Astrocyte (in vitro differentiated cells and primary cell): ENCODE measurements at regions not wholly inside any gene's neighbourhood (a gene's known extent, or its start where the extent isn't known, plus 50 kb on each side); places are given as distances from the start of the nearest gene placed in this dataset.

Source experiments
- CTCF ChIP-seq: IDR thresholded peaks from 2 replicates; pipeline ENCODE4 v1.5.1; 2011; ENCODE audit warnings: low read depth, mild to moderate bottlenecking, inconsistent platforms, low read length, moderate library complexity; ENCODE audit not compliant: insufficient read depth
- EZH2 ChIP-seq: IDR thresholded peaks from 2 replicates; pipeline ENCODE4 v1.6.1; 2012; ENCODE audit warnings: mild to moderate bottlenecking, low read length, inconsistent platforms; ENCODE audit not compliant: insufficient read depth

- TF ChIP-seq CTCF (no peak), EZH2 (no peak)
Measured at GRCh38 chr1:83574791-83575190, 424.1 kb downstream of the TTLL7 start.
